Aorta (tissue), 5 donors: ENCODE measurements at regions not wholly inside any gene's neighbourhood (a gene's known extent, or its start where the extent isn't known, plus 50 kb on each side); places are given as distances from the start of the nearest gene placed in this dataset.

Source experiments
- ATAC-seq: fragments of 200-7000 bp; cut with Tn5 transposase; one replicate; pipeline ENCODE4 v1.9.1; 2022; ENCODE audit warnings: moderate library complexity; ENCODE audit not compliant: low FRiP score
- DNase-seq, 2 donors: peaks; one replicate each; pipeline ENCODE4 v3.0.0-alpha.2; 2020
- H3K27ac ChIP-seq, 2 donors: one replicate each; pipeline ENCODE4 v1.5.1; 2013; ENCODE audit warnings: low read length in 2 of 2, mild to moderate bottlenecking in 2 of 2, moderate library complexity in 2 of 2, control low read depth in 1 of 2, inconsistent platforms in 1 of 2, low read depth in 1 of 2
- H3K27me3 ChIP-seq, 2 donors: one replicate each; pipeline ENCODE4 v1.6.1; 2013; ENCODE audit warnings: control low read depth in 1 of 2, low read length in 1 of 2, mild to moderate bottlenecking in 1 of 2, moderate library complexity in 1 of 2; ENCODE audit not compliant: insufficient read depth in 2 of 2, control insufficient read depth in 1 of 2
- H3K36me3 ChIP-seq, 2 donors: one replicate each; pipeline ENCODE4 v1.6.1; 2013; ENCODE audit warnings: control low read depth in 1 of 2, low read length in 1 of 2, mild to moderate bottlenecking in 1 of 2; ENCODE audit not compliant: insufficient read depth in 2 of 2, control insufficient read depth in 1 of 2
- H3K4me1 ChIP-seq, 2 donors: one replicate each; pipeline ENCODE4 v1.6.1; 2013; ENCODE audit warnings: low read length in 2 of 2, control low read depth in 1 of 2, mild to moderate bottlenecking in 1 of 2, moderate library complexity in 1 of 2; ENCODE audit not compliant: insufficient read depth in 2 of 2, control insufficient read depth in 1 of 2
- H3K4me3 ChIP-seq, 2 donors: one replicate each; pipeline ENCODE4 v1.5.1; 2013; ENCODE audit warnings: low read length in 2 of 2, control low read depth in 1 of 2, mild to moderate bottlenecking in 1 of 2
- H3K9me3 ChIP-seq: one replicate; pipeline ENCODE4 v1.6.1; 2013; ENCODE audit warnings: mild to moderate bottlenecking, low read length; ENCODE audit not compliant: control insufficient read depth
- WGBS, 2 donors: extraction: QIAGEN DNeasy Blood & Tissue Kit; methylation state at CpG; one replicate each; pipeline ENCODE4 v1.1.7; 2013; 5-methylcytosine and 5-hydroxymethylcytosine counted together
- intact Hi-C, 2 donors: fragments of 100-400 bp; cut with DNase I; formaldehyde crosslinking; loops; one replicate each; pipeline versions ENCODE4 v1.14.2 to v1.15.0; 2022
- donor health status: healthy with polysubstance abuse.
- donor health status: Bipolar disorder and iron deficiency.
- donor health status: DM: no; HTN: no; CAD: no.
- donor health status: DM: no; HTN: no; CAD: no.
- donor health status: DM: yes; HTN: yes; CAD: no.

DNA sequence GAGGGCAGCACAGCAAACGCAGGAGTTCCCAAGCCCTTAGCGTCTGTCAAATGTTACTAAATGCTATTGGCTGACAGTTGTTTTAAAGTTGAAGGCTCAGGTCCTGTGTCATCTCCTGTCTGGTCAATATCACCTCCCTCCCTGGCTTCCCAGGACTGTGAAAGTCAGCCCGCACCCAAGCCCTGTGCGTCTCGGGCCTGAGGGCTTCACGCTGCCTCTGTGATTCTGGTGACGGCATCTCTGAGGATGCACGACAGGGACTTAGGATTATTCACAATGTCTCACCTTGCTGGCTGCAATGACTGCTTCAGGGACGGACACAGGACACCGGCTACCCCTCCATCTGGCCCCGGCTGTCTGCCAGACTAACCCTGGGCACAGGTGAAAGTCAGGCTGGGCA, 415.3 kb downstream of the CTTN start:
- Histone ChIP-seq H3K9me3 (peaks cover 2% of the 10 kb centered on the region), H3K4me3 (no peak overlapping the region), H3K4me1 (no peaks in the 10 kb centered on the region), H3K36me3 (no peaks in the 10 kb centered on the region), H3K27me3 (no peaks in the 10 kb centered on the region), H3K27ac (no peak overlapping the region)
- no peak for ATAC-seq
- DNase-seq, result no peak
- 91% methylated on average over 11 of the region's 11 CpGs for whole genome bisulfite sequencing, 2 donors
- intact Hi-C loops, result no loop called here

DNA sequence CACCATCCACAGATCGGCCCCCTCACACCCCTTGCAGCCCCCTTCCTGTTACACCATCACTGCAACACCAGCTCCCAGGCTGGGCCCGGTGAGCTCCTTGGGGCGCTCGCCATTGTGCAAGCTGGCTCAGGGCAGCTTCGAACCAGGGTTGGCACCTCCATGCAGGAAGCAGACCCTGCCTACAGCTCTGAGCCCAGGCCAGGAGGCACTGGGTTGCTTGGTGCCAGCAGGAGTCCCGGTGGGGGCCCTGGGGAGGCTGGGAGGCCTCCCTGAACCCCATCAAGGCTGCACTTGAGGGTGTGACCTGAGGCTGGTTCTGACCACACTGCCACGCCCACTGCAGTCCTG, 417.1 kb downstream of the CTTN start:
- ATAC-seq, result no peak
- no peaks in the 10 kb centered on the region for H3K36me3 ChIP-seq
- peaks cover 2% of the 10 kb centered on the region for H3K9me3 ChIP-seq
- intact Hi-C loops, result no loop called here
- no peaks in the 10 kb centered on the region for H3K27me3 ChIP-seq
- no peaks in the 10 kb centered on the region for H3K4me1 ChIP-seq
- no peak for DNase-seq
- 83 to 84% methylated on average over 6 to 7 of the region's 7 CpGs for WGBS, 2 donors
- H3K27ac ChIP-seq, result no peak overlapping the region
- no peak overlapping the region for H3K4me3 ChIP-seq

DNA sequence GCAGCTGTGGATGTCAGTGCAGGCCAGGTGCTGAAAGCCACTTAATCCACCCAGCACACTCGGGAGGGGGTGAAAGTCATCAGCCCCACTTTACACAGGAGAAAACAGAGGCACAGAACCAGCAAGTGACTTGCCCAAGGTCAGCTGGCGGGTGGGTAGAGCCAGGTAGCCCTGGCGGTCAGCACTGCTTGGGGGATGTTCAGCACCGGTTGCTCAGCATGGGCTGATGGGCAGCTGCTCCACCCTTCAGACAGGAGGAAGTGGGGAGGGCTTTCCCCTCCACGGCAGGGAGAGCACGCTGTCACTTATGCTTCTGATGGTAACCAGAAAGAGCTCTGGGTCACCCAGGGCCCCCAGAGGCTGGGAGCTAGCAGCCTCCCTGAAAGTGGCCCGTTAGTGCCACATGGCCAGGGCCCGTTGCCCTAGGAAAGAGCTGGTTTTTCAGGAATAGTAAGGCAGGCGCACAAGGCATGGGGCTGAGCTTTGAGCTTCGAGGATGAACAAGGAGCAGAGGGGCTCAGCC, 417.9 kb downstream of the CTTN start:
- no peak for ATAC-seq
- Histone ChIP-seq H3K4me1 (no peaks in the 10 kb centered on the region), H3K9me3 (peaks cover 2% of the 10 kb centered on the region), H3K27me3 (no peaks in the 10 kb centered on the region), H3K27ac (no peak overlapping the region), H3K36me3 (no peaks in the 10 kb centered on the region), H3K4me3 (no peak overlapping the region)
- intact Hi-C loops, result no loop called here
- 67 to 75% methylated on average over 10 of the region's 10 CpGs for WGBS, 2 donors
- DNase-seq, result no peak

DNA sequence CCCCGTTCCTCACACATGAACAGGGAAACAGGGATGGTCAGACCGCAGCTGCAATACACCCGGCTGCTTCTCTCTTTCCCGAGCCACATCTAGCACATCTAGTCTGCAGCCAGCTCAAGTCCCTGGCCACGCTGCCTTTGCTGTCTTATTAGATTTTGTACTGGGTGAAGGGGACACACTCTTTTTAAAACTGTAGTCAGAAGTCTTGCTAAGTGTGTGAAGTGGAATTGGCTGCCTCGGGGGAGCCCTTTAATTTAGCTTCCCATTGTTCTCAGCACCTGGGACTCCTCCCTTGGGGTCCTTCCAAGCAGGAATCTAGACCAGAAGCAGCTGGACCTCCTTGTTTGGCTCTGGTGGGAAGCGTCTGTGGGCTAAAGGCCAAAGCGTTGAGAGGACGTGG, 420.0 kb downstream of the CTTN start:
- Histone ChIP-seq H3K4me3 (no peak overlapping the region), H3K27ac (no peak overlapping the region), H3K27me3 (no peaks in the 10 kb centered on the region), H3K4me1 (no peaks in the 10 kb centered on the region), H3K36me3 (no peaks in the 10 kb centered on the region), H3K9me3 (peaks cover 3% of the 10 kb centered on the region)
- 56 to 66% methylated on average over 9 of the region's 9 CpGs for WGBS, 2 donors
- DNase-seq (no peak), ATAC-seq (no peak)
- intact Hi-C loops, result no loop called here

DNA sequence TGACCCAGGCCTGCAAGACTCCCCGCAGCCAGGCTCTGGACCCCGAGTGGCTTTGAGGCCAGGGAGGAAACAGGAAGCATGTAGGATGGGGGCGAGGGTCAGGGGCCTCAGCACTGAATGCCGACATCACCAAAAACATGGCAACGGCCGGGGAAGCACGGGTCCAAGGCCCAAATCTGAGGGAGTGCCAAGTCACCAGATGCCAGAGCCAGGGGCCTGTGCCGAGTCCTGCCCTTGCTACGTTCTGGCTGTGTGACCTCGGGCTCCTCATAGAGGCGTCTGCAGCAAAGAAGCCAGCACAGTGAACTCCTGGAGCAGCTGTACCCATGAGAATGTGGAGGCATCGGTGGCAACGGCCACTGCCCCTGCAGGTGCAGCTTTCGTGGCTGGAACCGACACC, 420.7 kb downstream of the CTTN start:
- no peak for ATAC-seq
- intact Hi-C loops, result no loop called here
- Histone ChIP-seq H3K9me3 (peaks cover 3% of the 10 kb centered on the region), H3K4me1 (no peaks in the 10 kb centered on the region), H3K27me3 (no peaks in the 10 kb centered on the region), H3K27ac (no peak overlapping the region), H3K36me3 (no peaks in the 10 kb centered on the region), H3K4me3 (no peak overlapping the region)
- DNase-seq, result no peak
- 60 to 62% methylated on average over 15 of the region's 15 CpGs for WGBS, 2 donors

DNA sequence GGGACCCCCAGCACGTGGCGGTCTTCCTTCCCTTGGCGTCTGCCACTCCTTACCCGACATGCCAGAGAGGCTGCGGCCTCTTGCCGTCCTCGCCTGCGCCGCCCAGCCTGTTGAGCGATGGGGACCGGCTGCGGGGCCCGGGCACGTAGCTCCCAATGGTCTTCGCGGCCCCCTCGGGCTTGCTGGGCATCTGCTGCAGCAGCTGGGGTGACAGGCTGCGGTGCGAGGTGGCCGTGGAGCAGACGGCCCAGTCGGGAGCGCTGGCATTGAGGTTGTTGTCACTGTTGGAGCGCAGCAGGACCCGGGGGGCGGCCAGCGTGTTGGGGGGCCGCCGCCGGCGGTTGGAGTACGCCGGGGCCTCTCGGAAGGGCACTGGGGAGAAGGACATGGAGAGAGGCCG, 422.0 kb downstream of the CTTN start:
- intact Hi-C loops, result no loop called here
- H3K9me3 ChIP-seq, result peaks cover 3% of the 10 kb centered on the region
- no peaks in the 10 kb centered on the region for H3K27me3 ChIP-seq
- no peak overlapping the region for H3K27ac ChIP-seq
- H3K4me1 ChIP-seq, result no peaks in the 10 kb centered on the region
- no peak overlapping the region for H3K4me3 ChIP-seq
- ATAC-seq, result no peak
- H3K36me3 ChIP-seq, result no peaks in the 10 kb centered on the region
- no peak for DNase-seq
- WGBS, 2 donors, result 92% methylated on average over 35 of the region's 35 CpGs

DNA sequence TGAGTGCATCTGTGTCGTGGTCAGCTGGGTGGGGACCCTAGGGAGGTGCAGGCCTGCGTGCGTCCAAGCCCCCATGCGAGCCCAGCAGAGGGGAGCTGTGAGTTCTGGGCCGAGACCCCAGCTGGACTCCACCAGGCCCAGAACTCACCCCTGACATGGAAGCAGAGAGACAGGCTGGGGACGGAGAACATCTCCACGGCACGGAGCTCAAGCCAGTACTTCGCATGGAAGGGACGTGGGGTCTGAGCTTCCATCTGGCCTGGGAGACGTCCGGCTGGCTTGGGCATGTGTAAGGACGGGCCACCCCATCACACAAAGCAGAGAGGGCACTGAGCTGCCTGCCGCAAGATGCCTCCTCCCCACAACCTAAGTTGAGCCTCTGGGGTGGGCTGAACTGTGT, 422.4 kb downstream of the CTTN start:
- Histone ChIP-seq H3K27me3 (no peaks in the 10 kb centered on the region), H3K4me3 (no peak overlapping the region), H3K27ac (no peak overlapping the region), H3K9me3 (peaks cover 3% of the 10 kb centered on the region), H3K36me3 (no peaks in the 10 kb centered on the region), H3K4me1 (no peaks in the 10 kb centered on the region)
- ATAC-seq, result no peak
- intact Hi-C loops, result no loop called here
- DNase-seq, result no peak
- 89 to 90% methylated on average over 14 of the region's 14 CpGs for WGBS, 2 donors

DNA sequence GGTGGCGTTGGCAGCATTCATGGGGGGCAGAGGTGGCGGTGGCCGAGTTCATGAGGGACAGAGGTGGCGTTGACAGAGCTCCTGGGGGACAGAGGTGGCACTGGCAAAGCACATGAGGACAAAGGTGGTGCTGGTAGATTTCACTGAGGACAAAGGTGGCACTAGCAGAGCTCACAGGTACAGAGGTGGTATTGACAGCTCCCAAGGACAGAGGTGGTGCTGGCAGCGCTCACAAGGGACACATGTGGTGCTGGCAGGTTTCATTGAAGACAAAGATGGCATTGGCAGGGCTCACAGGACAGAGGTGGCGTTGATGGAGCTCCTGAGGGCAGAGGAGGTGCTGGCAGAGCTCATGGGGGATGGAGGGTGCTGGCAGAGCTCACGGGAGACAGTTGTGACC, 425.4 kb downstream of the CTTN start:
- Histone ChIP-seq H3K36me3 (no peaks in the 10 kb centered on the region), H3K27me3 (no peaks in the 10 kb centered on the region), H3K4me3 (no peak overlapping the region), H3K4me1 (no peaks in the 10 kb centered on the region), H3K9me3 (peaks cover 3% of the 10 kb centered on the region), H3K27ac (no peak overlapping the region)
- WGBS, 2 donors, result 82 to 86% methylated on average over 7 of the region's 7 CpGs
- DNase-seq, result no peak
- intact Hi-C loops, result no loop called here
- no peak for ATAC-seq

DNA sequence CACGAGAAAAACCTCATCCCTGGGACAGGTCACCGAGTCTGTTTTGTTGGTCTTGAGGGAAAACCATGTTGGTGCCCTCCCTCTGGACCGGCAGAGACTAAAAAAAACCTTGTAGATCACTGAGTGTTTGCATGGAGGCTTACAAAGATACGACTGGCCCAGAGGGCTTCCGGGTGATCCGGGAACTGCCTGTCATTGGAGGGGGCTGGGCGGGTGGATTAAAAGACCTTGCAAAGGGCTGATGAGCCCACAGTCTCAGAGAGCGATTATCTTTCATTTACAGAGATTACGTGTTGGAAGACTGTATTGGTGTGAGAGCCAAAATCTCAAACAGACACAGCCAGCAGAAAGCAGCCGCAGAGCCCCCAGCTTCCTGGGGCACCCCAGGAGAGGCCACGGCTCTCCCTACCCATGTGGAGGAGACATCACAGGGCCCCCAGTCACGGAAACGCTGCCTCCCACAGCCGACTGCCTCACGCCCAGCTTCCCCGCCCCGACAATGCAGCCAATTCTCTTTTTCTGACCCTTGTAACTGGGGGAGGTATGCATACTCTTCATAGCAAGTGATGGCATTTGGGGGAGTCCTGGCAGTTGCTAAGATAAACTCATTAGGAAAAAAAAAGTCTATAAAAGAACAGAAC, 426.4 kb downstream of the CTTN start:
- 18 to 22% methylated on average over 17 of the region's 17 CpGs for WGBS, 2 donors
- ATAC-seq (no peak), DNase-seq (no peak)
- Histone ChIP-seq H3K36me3 (no peaks in the 10 kb centered on the region), H3K9me3 (peaks cover 3% of the 10 kb centered on the region), H3K4me1 (no peaks in the 10 kb centered on the region), H3K4me3 (no peak overlapping the region), H3K27ac (no peak overlapping the region), H3K27me3 (no peaks in the 10 kb centered on the region)
- intact Hi-C loops, result no loop called here
